ENCODE measurements at regions not wholly inside any gene's neighbourhood (a gene's known extent, or its start where the extent isn't known, plus 50 kb on each side); places are given as distances from the start of the nearest gene placed in this dataset.

- no peaks in the 10 kb centered on the region for H3K27me3 Mint-ChIP-seq
- no peak overlapping the region for H3K27ac Mint-ChIP-seq
- CTCF ChIA-PET: no interaction called here
- no peaks in the 10 kb centered on the region for H3K9me3 Mint-ChIP-seq (ENCODE audit: low read depth)
- no peak for ATAC-seq
- no peak overlapping the region for H3K4me3 Mint-ChIP-seq
- DNase-seq: no peak
- no peaks in the 10 kb centered on the region for H3K36me3 Mint-ChIP-seq (ENCODE audit: low read depth)
- POLR2A ChIA-PET: no interaction called here
- intact Hi-C loops (cut with DNase I, micrococcal nuclease): no loop called here
- H3K4me1 Mint-ChIP-seq: no peaks in the 10 kb centered on the region
Observed at GRCh38 chr7:12765431-12766100, 78.1 kb downstream of the ARL4A start.

- DNase-seq (no peak), ATAC-seq (no peak)
- Mint-ChIP-seq H3K4me3 (no peak overlapping the region), H3K4me1 (no peaks in the 10 kb centered on the region), H3K27ac (no peak overlapping the region), H3K36me3 (ENCODE audit: low read depth) (no peaks in the 10 kb centered on the region), H3K27me3 (no peaks in the 10 kb centered on the region), H3K9me3 (ENCODE audit: low read depth) (no peaks in the 10 kb centered on the region)
- intact Hi-C loops (cut with DNase I, micrococcal nuclease): no loop called here
- ChIA-PET CTCF (no interaction called here), POLR2A (no interaction called here)
Observed at GRCh38 chr7:12766416-12766815, 79.0 kb downstream of the ARL4A start.

GRCh38 chr7:12768948-12769347, 81.5 kb downstream of the ARL4A start:
- Mint-ChIP-seq H3K4me3 (no peak overlapping the region), H3K36me3 (ENCODE audit: low read depth) (no peaks in the 10 kb centered on the region), H3K27ac (no peak overlapping the region), H3K9me3 (ENCODE audit: low read depth) (no peaks in the 10 kb centered on the region), H3K4me1 (no peaks in the 10 kb centered on the region), H3K27me3 (peaks cover 5% of the 10 kb centered on the region)
- no peak for ATAC-seq
- intact Hi-C loops (cut with DNase I, micrococcal nuclease): no loop called here
- POLR2A ChIA-PET: interaction anchor here (0.5 kb wide), 1 partner anchor 48 kb away, joined by 4 read pairs; no protein-coding TSS in a partner anchor
- no peak for DNase-seq
- CTCF ChIA-PET: no interaction called here

- Mint-ChIP-seq H3K9me3 (ENCODE audit: low read depth) (no peaks in the 10 kb centered on the region), H3K36me3 (ENCODE audit: low read depth) (no peaks in the 10 kb centered on the region), H3K4me3 (no peak overlapping the region), H3K27me3 (peaks cover 6% of the 10 kb centered on the region), H3K27ac (no peak overlapping the region), H3K4me1 (no peaks in the 10 kb centered on the region)
- intact Hi-C loops (cut with DNase I, micrococcal nuclease): no loop called here
- POLR2A ChIA-PET: no interaction called here
- no peak for ATAC-seq
- CTCF ChIA-PET: no interaction called here
- DNase-seq: no peak
Observed at GRCh38 chr7:12769444-12769843, 82.0 kb downstream of the ARL4A start.

GRCh38 chr7:12770227-12770975, 83.0 kb downstream of the ARL4A start:
- Mint-ChIP-seq H3K36me3 (ENCODE audit: low read depth) (no peaks in the 10 kb centered on the region), H3K27ac (no peak overlapping the region), H3K9me3 (ENCODE audit: low read depth) (no peaks in the 10 kb centered on the region), H3K4me1 (no peaks in the 10 kb centered on the region), H3K27me3 (peaks cover 8% of the 10 kb centered on the region), H3K4me3 (no peak overlapping the region)
- POLR2A ChIA-PET: no interaction called here
- DNase-seq: no peak
- intact Hi-C loops (cut with DNase I, micrococcal nuclease): no loop called here
- CTCF ChIA-PET: interaction anchor here (0.5 kb wide), 1 partner anchor 743 kb away, joined by 4 read pairs; no protein-coding TSS in a partner anchor
- ATAC-seq: no peak

- DNase-seq (no peak), ATAC-seq (no peak)
- Mint-ChIP-seq H3K36me3 (ENCODE audit: low read depth) (no peaks in the 10 kb centered on the region), H3K27ac (no peak overlapping the region), H3K4me3 (no peak overlapping the region), H3K27me3 (peaks cover 8% of the 10 kb centered on the region), H3K9me3 (ENCODE audit: low read depth) (no peaks in the 10 kb centered on the region), H3K4me1 (no peaks in the 10 kb centered on the region)
- intact Hi-C loops (cut with DNase I, micrococcal nuclease): no loop called here
- ChIA-PET CTCF (interaction anchor here (0.5 kb wide), 1 partner anchor 742 kb away, joined by 4 read pairs; no protein-coding TSS in a partner anchor), POLR2A (no interaction called here)
Observed at GRCh38 chr7:12771378-12771877, 84.0 kb downstream of the ARL4A start.

- no peaks in the 10 kb centered on the region for H3K9me3 Mint-ChIP-seq (ENCODE audit: low read depth)
- peaks cover 8% of the 10 kb centered on the region for H3K27me3 Mint-ChIP-seq
- H3K36me3 Mint-ChIP-seq (ENCODE audit: low read depth): no peaks in the 10 kb centered on the region
- intact Hi-C loops (cut with DNase I, micrococcal nuclease): no loop called here
- H3K4me1 Mint-ChIP-seq: no peaks in the 10 kb centered on the region
- no peak for ATAC-seq
- H3K4me3 Mint-ChIP-seq: no peak overlapping the region
- DNase-seq: no peak
- CTCF ChIA-PET: no interaction called here
- POLR2A ChIA-PET: no interaction called here
- no peak overlapping the region for H3K27ac Mint-ChIP-seq
Observed at GRCh38 chr7:12772768-12773167, 85.3 kb downstream of the ARL4A start.

GRCh38 chr7:12777257-12777656, 89.8 kb downstream of the ARL4A start:
- H3K4me3 Mint-ChIP-seq: no peak overlapping the region
- no peaks in the 10 kb centered on the region for H3K4me1 Mint-ChIP-seq
- DNase-seq (no peak), ATAC-seq (no peak)
- H3K27ac Mint-ChIP-seq: no peak overlapping the region
- POLR2A ChIA-PET: no interaction called here
- no peaks in the 10 kb centered on the region for H3K9me3 Mint-ChIP-seq (ENCODE audit: low read depth)
- intact Hi-C loops (cut with DNase I, micrococcal nuclease): no loop called here
- CTCF ChIA-PET: interaction anchor here (1.2 kb wide), 1 partner anchor 91 kb away, joined by 3 read pairs; no protein-coding TSS in a partner anchor
- H3K36me3 Mint-ChIP-seq (ENCODE audit: low read depth): no peaks in the 10 kb centered on the region
- peaks cover 7% of the 10 kb centered on the region for H3K27me3 Mint-ChIP-seq

- no peaks in the 10 kb centered on the region for H3K27me3 Mint-ChIP-seq
- no peak overlapping the region for H3K4me3 Mint-ChIP-seq
- ChIA-PET POLR2A (no interaction called here), CTCF (no interaction called here)
- ATAC-seq (no peak), DNase-seq (no peak)
- no peaks in the 10 kb centered on the region for H3K36me3 Mint-ChIP-seq (ENCODE audit: low read depth)
- intact Hi-C loops (cut with DNase I, micrococcal nuclease): no loop called here
- H3K9me3 Mint-ChIP-seq (ENCODE audit: low read depth): no peaks in the 10 kb centered on the region
- H3K4me1 Mint-ChIP-seq: no peaks in the 10 kb centered on the region
- no peak overlapping the region for H3K27ac Mint-ChIP-seq
Observed at GRCh38 chr7:12779947-12780346, 92.5 kb downstream of the ARL4A start.

- POLR2A ChIA-PET: no interaction called here
- intact Hi-C loops (cut with DNase I, micrococcal nuclease): no loop called here
- no peaks in the 10 kb centered on the region for H3K4me1 Mint-ChIP-seq
- no peaks in the 10 kb centered on the region for H3K9me3 Mint-ChIP-seq (ENCODE audit: low read depth)
- ATAC-seq: no peak
- no peak overlapping the region for H3K27ac Mint-ChIP-seq
- H3K36me3 Mint-ChIP-seq (ENCODE audit: low read depth): no peaks in the 10 kb centered on the region
- no peaks in the 10 kb centered on the region for H3K27me3 Mint-ChIP-seq
- CTCF ChIA-PET: no interaction called here
- no peak for DNase-seq
- no peak overlapping the region for H3K4me3 Mint-ChIP-seq
Observed at GRCh38 chr7:12783421-12784095, 96.1 kb downstream of the ARL4A start.

- Mint-ChIP-seq H3K9me3 (ENCODE audit: low read depth) (no peaks in the 10 kb centered on the region), H3K4me1 (no peaks in the 10 kb centered on the region), H3K36me3 (ENCODE audit: low read depth) (no peaks in the 10 kb centered on the region), H3K4me3 (no peak overlapping the region), H3K27me3 (no peaks in the 10 kb centered on the region), H3K27ac (no peak overlapping the region)
- ATAC-seq (no peak), DNase-seq (no peak)
- CTCF ChIA-PET: no interaction called here
- intact Hi-C loops (cut with DNase I, micrococcal nuclease): no loop called here
- POLR2A ChIA-PET: no interaction called here
Observed at GRCh38 chr7:12785473-12785872, 98.0 kb downstream of the ARL4A start.

- Mint-ChIP-seq H3K36me3 (ENCODE audit: low read depth) (no peaks in the 10 kb centered on the region), H3K27ac (no peak overlapping the region), H3K4me1 (no peaks in the 10 kb centered on the region), H3K27me3 (no peaks in the 10 kb centered on the region), H3K4me3 (no peak overlapping the region), H3K9me3 (ENCODE audit: low read depth) (no peaks in the 10 kb centered on the region)
- ATAC-seq (no peak), DNase-seq (no peak)
- ChIA-PET POLR2A (no interaction called here), CTCF (no interaction called here)
- intact Hi-C loops (cut with DNase I, micrococcal nuclease): no loop called here
Observed at GRCh38 chr7:12786494-12786893, 99.1 kb downstream of the ARL4A start.
